Lower lobe of right lung (tissue), 2 donors: ENCODE measurements at regions not wholly inside any gene's neighbourhood (a gene's known extent, or its start where the extent isn't known, plus 50 kb on each side); places are given as distances from the start of the nearest gene placed in this dataset.

Experiments used
- ATAC-seq, 2 donors: fragments of 200-7000 bp; cut with Tn5 transposase; one replicate each; pipeline ENCODE4 v1.9.1; 2020 to 2022; ENCODE audit warnings: mild to moderate bottlenecking in 2 of 2, moderate library complexity in 2 of 2
- DNase-seq: peaks from one replicate; pipeline ENCODE4 v3.0.0-alpha.2; 2020
- H3K27ac ChIP-seq: fragments of 200-600 bp; one replicate; pipeline ENCODE4 v1.8.0; 2022
- H3K27me3 ChIP-seq: fragments of 200-600 bp; one replicate; pipeline ENCODE4 v1.8.0; 2022; ENCODE audit warnings: low read depth
- H3K36me3 ChIP-seq: fragments of 200-600 bp; one replicate; pipeline ENCODE4 v1.8.0; 2022; ENCODE audit warnings: mild to moderate bottlenecking
- H3K4me1 ChIP-seq: fragments of 200-600 bp; one replicate; pipeline ENCODE4 v1.8.0; 2022
- H3K4me3 ChIP-seq: fragments of 200-600 bp; one replicate; pipeline ENCODE4 v1.8.0; 2022; ENCODE audit warnings: mild to moderate bottlenecking
- H3K9me3 ChIP-seq: fragments of 200-600 bp; one replicate; pipeline ENCODE4 v1.8.0; 2022
- CTCF ChIP-seq: fragments of 200-600 bp; IDR thresholded peaks from one replicate; pipeline ENCODE4 v1.8.0; 2022; ENCODE audit warnings: antibody characterized with exemption, mild to moderate bottlenecking
- intact Hi-C: fragments of 100-400 bp; cut with DNase I; formaldehyde crosslinking; loops from one replicate; pipeline ENCODE4 v1.11.0; 2022
- donor health status: DM: no; HTN: yes; CAD: no; lungs with severe emphysema.

GRCh38 chrX:128106630-128107029, 54.4 kb upstream of the ACTRT1 start:
- Histone ChIP-seq H3K4me3 (no peak overlapping the region), H3K4me1 (no peaks in the 10 kb centered on the region), H3K36me3 (no peaks in the 10 kb centered on the region), H3K27ac (no peak overlapping the region), H3K9me3 (no peaks in the 10 kb centered on the region), H3K27me3 (no peaks in the 10 kb centered on the region)
- TF ChIP-seq CTCF: no peak
- no peak for ATAC-seq
- intact Hi-C loops: no loop called here
- DNase-seq: no peak

DNA sequence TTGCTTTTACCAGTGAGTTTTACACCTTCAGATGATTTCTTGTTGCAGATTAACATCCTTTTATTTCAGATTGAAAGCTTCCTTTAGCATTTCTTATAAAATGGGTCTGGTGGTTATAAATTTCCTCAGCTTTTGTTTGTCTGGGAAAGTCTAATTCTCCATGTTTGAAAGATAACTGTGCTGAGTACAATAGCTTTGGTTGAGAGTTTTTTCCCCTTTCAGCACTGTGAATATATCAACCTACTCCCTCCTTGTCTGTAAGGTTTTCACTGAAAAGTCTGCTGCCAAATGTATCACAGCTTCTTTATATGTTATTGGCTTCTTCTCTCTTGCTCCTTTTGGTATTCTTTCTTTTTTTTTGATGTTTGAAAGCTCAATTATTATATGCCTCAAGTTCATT, 53.5 kb upstream of the ACTRT1 start:
- no peak overlapping the region for H3K27ac ChIP-seq
- no peak overlapping the region for H3K4me3 ChIP-seq
- DNase-seq (no peak), ATAC-seq (no peak)
- H3K36me3 ChIP-seq: no peaks in the 10 kb centered on the region
- H3K9me3 ChIP-seq: no peaks in the 10 kb centered on the region
- intact Hi-C loops: no loop called here
- no peaks in the 10 kb centered on the region for H3K4me1 ChIP-seq
- no peak for TF ChIP-seq CTCF
- H3K27me3 ChIP-seq: no peaks in the 10 kb centered on the region
